CD4-positive, alpha-beta T cell (primary cell): ENCODE measurements at regions not wholly inside any gene's neighbourhood (a gene's known extent, or its start where the extent isn't known, plus 50 kb on each side); places are given as distances from the start of the nearest gene placed in this dataset.
A peak's percentile ranks its signal among the peaks of the same experiment; 100 is the strongest.

Experiments
- ATAC-seq: fragments of 200-7000 bp; cut with Tn5 transposase; one replicate; pipeline ENCODE4 v1.10.0; 2022; ENCODE audit warnings: mild to moderate bottlenecking; ENCODE audit not compliant: poor library complexity
- CTCF ChIA-PET: fragments of 350-600 bp; sonication (Branson Sonifier 250); formaldehyde crosslinking; loops from one replicate; lab custom pipeline; 2021; ENCODE audit warnings: antibody characterized with exemption, inconsistent platforms; lab: Charles Lee
- POLR2A ChIA-PET: fragments of 350-600 bp; sonication (Branson Sonifier 250); formaldehyde crosslinking; loops from one replicate; lab custom pipeline; 2021; ENCODE audit warnings: antibody characterized with exemption, inconsistent platforms; lab: Charles Lee
- DNase-seq, 14 experiments: peaks; one replicate each; pipeline ENCODE4 v3.0.0-alpha.2; 2013 to 2020; ENCODE audit warnings: mixed read lengths in 2 of 14
- H3K27ac ChIP-seq, 2 donors: one replicate each; pipeline versions ENCODE4 v1.5.1 to v1.7.0; 2013; ENCODE audit warnings: low read length in 2 of 2, low read depth in 1 of 2, mild to moderate bottlenecking in 1 of 2
- H3K27me3 ChIP-seq, 2 experiments: 1 replicate in 1 of 2; 2 replicates in 1 of 2; pipeline versions ENCODE4 v1.6.1 to v1.7.0; 2013; ENCODE audit warnings: low read length in 2 of 2, control low read depth in 1 of 2, mild to moderate bottlenecking in 1 of 2, moderate library complexity in 1 of 2; ENCODE audit not compliant: insufficient read depth in 2 of 2, control insufficient read depth in 1 of 2
- H3K36me3 ChIP-seq: one replicate; pipeline ENCODE4 v1.6.1; 2013; ENCODE audit warnings: low read length, control low read depth; ENCODE audit not compliant: insufficient read depth
- H3K4me1 ChIP-seq: one replicate; pipeline ENCODE4 v1.6.1; 2013; ENCODE audit warnings: low read length, control low read depth; ENCODE audit not compliant: insufficient read depth
- H3K4me3 ChIP-seq: one replicate; pipeline ENCODE4 v1.5.1; 2013; ENCODE audit warnings: mild to moderate bottlenecking, low read length, moderate library complexity
- H3K9me3 ChIP-seq, 2 experiments: 1 replicate in 1 of 2; 2 replicates in 1 of 2; pipeline versions ENCODE4 v1.6.1 to v1.7.0; 2013; ENCODE audit warnings: low read length in 2 of 2, mild to moderate bottlenecking in 2 of 2, control low read depth in 1 of 2, moderate library complexity in 1 of 2; ENCODE audit not compliant: control insufficient read depth in 1 of 2, insufficient read depth in 1 of 2
- H3K27ac Mint-ChIP-seq: one replicate; pipeline ENCODE4 v1.8.0; 2020; ENCODE audit warnings: mixed read lengths
- H3K27me3 Mint-ChIP-seq: one replicate; pipeline ENCODE4 v1.8.0; 2021; ENCODE audit warnings: mixed read lengths
- H3K36me3 Mint-ChIP-seq: one replicate; pipeline ENCODE4 v1.8.0; 2021; ENCODE audit warnings: low read depth, mixed read lengths
- H3K4me1 Mint-ChIP-seq: one replicate; pipeline ENCODE4 v1.8.0; 2021; ENCODE audit warnings: low read depth, mixed read lengths
- H3K4me3 Mint-ChIP-seq: one replicate; pipeline ENCODE4 v1.8.0; 2020; ENCODE audit warnings: mild to moderate bottlenecking, mixed read lengths
- H3K9me3 Mint-ChIP-seq: one replicate; pipeline ENCODE4 v1.8.0; 2020; ENCODE audit warnings: mixed read lengths
- CTCF ChIP-seq: fragments of 200-600 bp; IDR thresholded peaks from one replicate; pipeline ENCODE4 v1.8.0; 2022; ENCODE audit warnings: antibody characterized with exemption, mild to moderate bottlenecking
- intact Hi-C, 2 experiments: fragments of 100-400 bp; cut with DNase I in 1 of 2; cut with micrococcal nuclease in 1 of 2; formaldehyde crosslinking; loops; one replicate each; pipeline versions ENCODE4 v1.15.1 to v1.9.0; 2023 to 2025; cut with DNase I, micrococcal nuclease

GRCh38 chr2:121134728-121135127 is 150.3 kb downstream of the TFCP2L1 start:
- Histone ChIP-seq H3K4me1 (no peaks in the 10 kb centered on the region), H3K27me3 (no peaks in the 10 kb centered on the region), H3K9me3 (peaks cover 0 to 2% of the 10 kb centered on the region in 2 experiments), H3K36me3 (no peaks in the 10 kb centered on the region), H3K27ac (no peak overlapping the region), H3K4me3 (no peak overlapping the region)
- H3K27ac Mint-ChIP-seq: no peak overlapping the region
- ATAC-seq: no peak
- CTCF ChIA-PET: no interaction called here
- intact Hi-C loops: no loop called here
- no peaks in the 10 kb centered on the region for H3K36me3 Mint-ChIP-seq
- no peak for TF ChIP-seq CTCF
- H3K4me1 Mint-ChIP-seq: no peaks in the 10 kb centered on the region
- POLR2A ChIA-PET: no interaction called here
- no peak overlapping the region for H3K4me3 Mint-ChIP-seq
- no peaks in the 10 kb centered on the region for H3K9me3 Mint-ChIP-seq
- H3K27me3 Mint-ChIP-seq: peaks cover 6% of the 10 kb centered on the region
- DNase-seq: no peak

GRCh38 chr2:121135168-121135853 is 149.7 kb downstream of the TFCP2L1 start:
- Mint-ChIP-seq H3K36me3 (no peaks in the 10 kb centered on the region), H3K4me3 (no peak overlapping the region), H3K4me1 (no peaks in the 10 kb centered on the region), H3K27ac (no peak overlapping the region), H3K9me3 (no peaks in the 10 kb centered on the region), H3K27me3 (peaks cover 6% of the 10 kb centered on the region)
- H3K27ac ChIP-seq: no peak overlapping the region
- intact Hi-C loops: no loop called here
- H3K27me3 ChIP-seq: no peaks in the 10 kb centered on the region
- no peak for TF ChIP-seq CTCF
- DNase-seq (peak in 1 of 14 experiments; percentile 2), ATAC-seq (no peak)
- CTCF ChIA-PET: no interaction called here
- peaks cover 0 to 4% of the 10 kb centered on the region in 2 experiments for H3K9me3 ChIP-seq
- H3K36me3 ChIP-seq: no peaks in the 10 kb centered on the region
- H3K4me3 ChIP-seq: no peak overlapping the region
- H3K4me1 ChIP-seq: no peaks in the 10 kb centered on the region
- POLR2A ChIA-PET: no interaction called here

- Histone ChIP-seq H3K36me3 (no peaks in the 10 kb centered on the region), H3K4me1 (no peaks in the 10 kb centered on the region), H3K27ac (no peak overlapping the region), H3K4me3 (no peak overlapping the region), H3K9me3 (peaks cover 0 to 4% of the 10 kb centered on the region in 2 experiments), H3K27me3 (no peaks in the 10 kb centered on the region)
- Mint-ChIP-seq H3K27me3 (peaks cover 6% of the 10 kb centered on the region), H3K27ac (no peak overlapping the region), H3K4me3 (no peak overlapping the region), H3K4me1 (no peaks in the 10 kb centered on the region), H3K36me3 (no peaks in the 10 kb centered on the region), H3K9me3 (peaks cover 3% of the 10 kb centered on the region)
- POLR2A ChIA-PET: no interaction called here
- intact Hi-C loops: no loop called here
- no peak for TF ChIP-seq CTCF
- no peak for ATAC-seq
- DNase-seq: no peak
- CTCF ChIA-PET: no interaction called here
Measured at GRCh38 chr2:121136323-121136722, 148.7 kb downstream of the TFCP2L1 start.
